ENCODE measurements at regions not wholly inside any gene's neighbourhood (a gene's known extent, or its start where the extent isn't known, plus 50 kb on each side); places are given as distances from the start of the nearest gene placed in this dataset.
"Not testable (repeated sequence)": the region's sequence is repeated elsewhere in the genome, so short reads cannot be mapped to it uniquely, and the experiment has no call there.

DNA sequence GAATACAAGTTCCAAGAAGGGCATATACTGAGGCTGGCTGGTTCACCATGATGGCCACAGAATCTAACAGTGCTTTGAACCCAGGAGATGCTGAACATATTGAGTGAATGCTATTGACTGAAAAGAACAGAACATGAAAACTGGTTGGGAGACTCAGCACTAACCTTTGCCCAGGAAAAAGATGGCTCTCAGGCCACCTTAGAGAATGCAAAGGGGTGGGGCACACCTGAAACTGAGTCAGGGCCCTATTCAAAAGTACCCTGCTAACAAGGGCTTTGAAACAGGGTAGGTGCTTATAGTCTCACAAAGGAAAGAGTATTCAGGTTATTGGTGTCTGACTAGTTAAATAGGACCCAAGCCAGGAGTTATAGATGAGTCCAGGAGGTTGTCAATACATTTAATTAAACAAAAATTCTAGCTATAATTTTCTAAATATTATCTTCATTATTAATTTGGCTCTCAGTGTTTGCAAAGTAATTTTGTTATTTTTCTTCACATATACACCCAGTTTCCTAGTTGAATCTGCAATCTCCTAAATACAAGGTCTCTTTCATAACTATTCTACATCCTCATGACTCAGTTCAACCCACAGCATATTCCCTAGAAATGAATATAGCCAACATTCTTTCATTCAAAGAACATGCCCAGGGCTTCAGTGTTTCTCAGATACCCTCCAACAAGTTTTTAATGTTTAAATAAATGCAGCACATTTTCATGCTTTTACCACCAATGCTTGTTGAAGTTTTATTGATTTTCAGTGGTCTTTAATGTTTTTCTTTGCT is 144.2 kb upstream of the RAPGEF2 start:
- no peak for DNase-seq (ENCODE audit: low read depth, low spot score)

DNA sequence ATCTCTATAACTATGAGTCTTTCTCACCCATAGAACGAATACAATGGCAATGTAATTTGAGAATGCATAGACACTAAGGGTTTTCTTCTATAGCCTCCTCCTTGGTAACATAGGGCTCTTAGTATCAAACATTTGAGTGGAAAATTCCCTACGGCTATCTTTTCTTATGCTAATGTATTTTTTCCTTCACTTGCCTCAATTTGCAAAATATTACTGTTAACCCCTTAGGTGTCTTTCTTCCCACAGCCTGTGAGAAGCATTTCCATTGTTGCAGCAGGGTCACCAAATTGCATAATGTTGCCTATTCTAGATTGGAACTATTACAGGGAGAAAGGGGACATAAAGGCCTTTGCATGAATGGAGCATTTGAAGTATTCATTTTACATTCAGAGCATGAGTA is 140.5 kb upstream of the RAPGEF2 start:
- DNase-seq (ENCODE audit: low read depth, low spot score) = no peak

DNA sequence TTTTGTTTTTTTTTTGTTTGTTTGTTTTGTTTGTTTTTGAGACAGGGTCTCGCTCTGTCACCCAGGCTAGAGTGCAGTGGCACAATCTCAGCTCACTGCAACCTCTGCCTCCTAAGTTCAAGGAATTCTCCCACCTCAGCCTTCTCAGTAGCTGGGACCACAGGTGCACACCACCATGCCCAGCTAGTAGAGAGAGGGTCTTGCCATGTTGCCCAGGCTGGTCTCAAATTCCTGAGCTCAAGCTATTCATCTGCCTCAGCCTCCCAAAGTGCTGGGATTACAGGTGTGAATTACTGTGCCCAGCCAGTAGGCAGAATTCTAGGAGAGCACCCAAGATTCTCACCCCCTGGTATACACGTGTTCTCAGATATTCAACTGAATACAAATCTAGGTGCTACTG is 139.6 kb upstream of the RAPGEF2 start:
- not testable (repeated sequence) for DNase-seq (ENCODE audit: low read depth, low spot score)

DNA sequence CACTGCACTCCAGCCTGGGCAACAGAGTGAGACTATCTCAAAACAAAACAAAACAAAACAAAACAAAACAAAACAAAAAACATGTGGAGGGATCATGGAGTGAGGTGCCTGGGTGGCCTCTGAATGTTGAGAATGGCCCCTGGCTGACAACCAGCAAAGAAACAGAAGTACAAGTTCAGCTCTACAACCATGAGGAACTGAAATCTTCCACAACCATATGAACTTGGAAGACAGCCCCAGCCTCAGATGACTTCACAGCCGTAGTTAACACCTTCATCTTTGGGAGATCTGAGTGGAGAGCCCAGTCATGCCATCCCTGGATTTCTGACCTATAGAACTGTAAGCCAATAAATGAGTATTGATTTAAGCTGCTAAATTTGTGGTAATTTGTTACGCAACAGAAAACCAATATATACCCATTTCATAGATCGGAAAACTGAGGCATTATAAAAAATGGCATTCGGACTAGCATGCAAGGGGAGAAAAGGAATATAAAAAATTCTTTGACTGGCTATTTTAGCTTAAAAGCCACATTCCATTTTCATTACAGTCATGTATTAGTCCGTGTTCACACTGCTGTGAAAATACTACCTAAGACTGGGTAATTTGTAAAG is 138.7 kb upstream of the RAPGEF2 start:
- no peak for DNase-seq (ENCODE audit: low read depth, low spot score)

DNA sequence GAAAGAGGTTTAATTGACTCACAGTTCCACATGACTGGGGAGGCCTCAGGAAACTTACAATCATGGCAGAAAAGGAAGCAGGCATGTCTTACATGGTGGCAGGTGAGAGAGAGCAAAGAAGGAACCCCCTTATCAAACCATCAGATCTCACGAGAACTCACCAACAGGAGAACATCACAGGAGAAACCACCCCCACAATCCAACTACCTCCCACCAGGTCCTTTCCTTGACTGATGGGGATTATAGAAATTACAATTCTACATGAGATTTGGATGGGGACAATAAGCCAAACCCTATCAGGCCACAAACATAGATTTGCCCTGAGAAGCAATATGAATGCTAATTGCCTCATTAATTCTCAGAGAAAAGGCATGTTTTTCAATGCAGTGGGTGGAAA is 138.2 kb upstream of the RAPGEF2 start:
- DNase-seq (ENCODE audit: low read depth, low spot score) = no peak

DNA sequence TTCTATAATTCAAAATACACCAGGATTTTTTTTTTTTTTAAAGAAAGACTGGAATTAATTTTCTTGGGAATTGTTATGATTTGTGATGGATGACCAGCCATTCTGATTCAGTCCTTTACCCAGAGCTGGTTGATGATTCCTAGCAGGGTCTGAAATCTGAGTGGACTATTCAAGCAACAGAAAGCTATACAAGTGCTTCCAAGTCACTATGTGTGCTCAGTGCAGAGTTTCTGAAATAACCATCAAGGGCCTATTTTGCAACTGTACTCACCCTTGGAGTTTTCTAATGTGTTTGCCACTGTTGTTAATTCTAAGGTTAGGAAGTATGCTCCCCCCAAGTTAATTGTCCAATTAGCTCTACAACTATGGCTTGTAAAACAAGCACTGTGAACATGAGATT is 137.7 kb upstream of the RAPGEF2 start:
- no peak for DNase-seq (ENCODE audit: low read depth, low spot score)

DNA sequence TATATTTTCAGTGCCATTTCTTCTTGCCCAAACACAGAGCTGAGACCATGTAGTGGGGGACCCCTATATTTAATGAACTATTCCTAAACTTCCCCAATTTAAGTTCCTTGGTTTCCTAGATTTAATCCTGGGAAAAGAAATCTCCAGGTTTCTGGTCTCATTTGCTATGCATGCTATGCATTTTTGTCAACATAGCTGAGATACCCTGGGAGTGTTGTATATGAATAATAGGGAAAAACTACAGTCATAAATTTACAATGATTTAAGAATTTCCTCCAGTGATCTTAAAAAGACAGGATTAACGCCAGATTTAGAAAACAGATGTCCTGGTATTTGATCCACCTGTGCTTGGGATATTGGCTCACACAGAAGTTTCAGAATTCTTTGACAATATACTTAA is 136.8 kb upstream of the RAPGEF2 start:
- DNase-seq (ENCODE audit: low read depth, low spot score) = no peak

DNA sequence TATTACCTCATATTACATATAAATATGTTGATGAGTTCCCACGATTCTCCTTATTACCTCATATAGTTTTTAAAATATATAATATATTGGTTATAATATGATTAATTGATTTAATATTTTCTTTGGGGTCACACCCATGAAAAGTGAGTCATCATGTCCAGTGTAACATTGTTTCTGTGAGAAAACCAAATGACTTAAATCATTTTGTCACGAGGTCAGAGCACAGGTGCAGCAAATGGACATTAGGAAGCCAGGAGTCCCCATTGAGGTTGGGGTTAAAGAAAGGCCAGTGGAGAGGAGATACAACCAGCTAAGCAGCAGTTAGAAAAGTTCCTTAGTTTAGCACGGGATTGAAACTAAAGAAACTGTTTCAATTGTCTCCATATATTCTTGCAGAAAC is 133.9 kb upstream of the RAPGEF2 start:
- DNase-seq (ENCODE audit: low read depth, low spot score) = no peak

DNA sequence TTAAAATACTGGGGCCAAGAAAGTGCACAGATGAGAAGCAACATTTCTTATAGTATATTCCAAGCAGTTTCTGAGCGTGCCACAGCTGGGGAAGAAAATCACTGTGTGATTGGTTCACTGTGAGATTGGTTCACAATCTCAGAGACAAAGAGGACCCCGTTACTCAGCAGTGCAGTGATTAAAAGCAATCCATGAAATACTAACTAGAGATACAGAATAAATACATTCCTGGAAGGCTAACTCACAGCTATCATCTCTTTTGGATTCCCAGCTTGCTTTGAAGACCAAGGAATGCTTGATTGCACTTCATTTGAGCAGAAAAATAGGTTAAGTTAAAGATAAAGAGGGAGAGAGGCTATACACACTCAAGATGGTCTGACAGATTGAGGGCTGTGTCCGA is 132.1 kb upstream of the RAPGEF2 start:
- DNase-seq (ENCODE audit: low read depth, low spot score) = no peak

DNA sequence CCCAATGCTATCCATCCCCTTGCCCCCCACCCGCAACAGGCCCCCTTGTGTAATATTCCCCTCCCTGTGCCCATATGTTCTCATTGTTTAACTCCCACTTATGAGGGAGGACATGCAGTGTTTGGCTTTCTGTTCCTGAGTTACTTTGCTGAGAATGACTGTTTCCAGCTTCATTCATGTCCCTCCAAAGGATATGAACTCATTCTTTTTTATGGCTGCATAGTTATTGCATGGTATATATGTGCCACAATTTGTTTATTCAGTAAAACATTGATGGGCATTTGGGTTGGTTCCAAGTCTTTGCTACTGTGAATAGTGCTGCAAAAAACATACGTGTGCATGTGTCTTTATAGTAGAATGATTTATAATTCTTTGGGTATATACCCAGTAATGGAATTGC is 128.4 kb upstream of the RAPGEF2 start:
- not testable (repeated sequence) for DNase-seq (ENCODE audit: low read depth, low spot score)

DNA sequence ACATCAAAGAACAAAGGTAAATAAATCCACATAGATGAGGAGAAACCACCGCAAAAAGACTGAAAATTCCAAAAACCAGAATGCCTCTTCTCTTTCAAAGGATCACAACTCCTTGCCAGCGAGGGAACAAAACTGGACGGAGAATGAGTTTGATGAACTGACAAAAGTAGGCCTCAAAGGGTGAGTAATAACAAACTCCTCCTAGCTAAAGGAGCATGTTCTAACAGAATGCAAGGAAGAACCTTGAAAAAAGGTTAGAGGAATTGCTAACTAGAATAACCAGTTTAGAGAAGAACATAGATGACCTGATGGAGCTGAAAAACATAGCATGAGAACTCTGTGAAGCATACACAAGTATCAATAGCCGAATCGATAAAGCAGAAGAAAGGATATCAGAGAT is 122.2 kb upstream of the RAPGEF2 start:
- not testable (repeated sequence) for DNase-seq (ENCODE audit: low read depth, low spot score)

DNA sequence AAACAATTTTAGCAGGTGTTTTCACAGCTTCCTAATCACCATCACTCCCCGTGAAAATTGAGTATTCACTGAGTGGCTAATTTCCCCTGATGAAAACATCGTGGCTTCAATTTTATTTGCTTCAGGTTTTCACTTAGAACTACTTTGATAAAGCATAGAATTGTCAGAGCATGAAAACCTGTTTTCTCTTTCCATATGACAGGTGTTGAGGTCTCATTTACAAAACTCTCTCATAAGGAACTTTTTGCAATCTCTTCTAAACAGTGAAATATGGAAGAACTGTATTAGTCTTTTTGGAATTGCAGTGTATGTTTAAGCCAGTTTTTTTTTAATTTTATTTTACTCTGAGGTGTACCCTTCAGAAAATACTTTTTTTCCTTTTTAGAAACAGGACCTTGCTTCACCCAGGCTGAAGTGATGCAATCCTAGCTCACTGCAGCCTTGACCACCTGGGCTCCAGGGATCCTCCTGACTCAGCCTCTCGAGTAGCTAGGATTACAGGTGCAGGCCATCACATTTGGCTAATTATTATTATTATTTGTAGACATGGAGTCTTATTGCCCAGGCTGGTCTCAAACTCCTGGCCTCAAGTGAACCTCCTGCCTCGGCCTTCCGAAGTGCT is 111.2 kb upstream of the RAPGEF2 start:
- DNase-seq (ENCODE audit: low read depth, low spot score) = no peak

DNA sequence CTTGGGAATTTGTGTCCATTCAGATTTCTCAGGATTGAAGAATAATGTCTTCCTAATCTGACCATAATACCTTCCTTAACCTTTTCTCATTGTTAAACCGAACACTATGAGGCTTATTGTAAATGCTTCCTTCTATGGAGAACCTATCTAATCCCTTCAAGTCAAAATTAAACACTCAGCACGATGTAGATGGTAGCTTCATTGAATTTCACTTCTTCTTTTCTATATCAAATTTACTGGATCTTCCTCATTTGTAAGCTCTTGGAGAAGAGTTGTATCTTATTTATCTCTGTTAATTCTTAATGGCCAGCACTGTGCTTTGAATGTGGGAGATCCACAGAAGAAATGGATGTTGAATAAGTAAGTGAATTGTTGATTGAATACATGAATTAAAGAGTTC is 109.0 kb upstream of the RAPGEF2 start:
- no peak for DNase-seq (ENCODE audit: low read depth, low spot score)

DNA sequence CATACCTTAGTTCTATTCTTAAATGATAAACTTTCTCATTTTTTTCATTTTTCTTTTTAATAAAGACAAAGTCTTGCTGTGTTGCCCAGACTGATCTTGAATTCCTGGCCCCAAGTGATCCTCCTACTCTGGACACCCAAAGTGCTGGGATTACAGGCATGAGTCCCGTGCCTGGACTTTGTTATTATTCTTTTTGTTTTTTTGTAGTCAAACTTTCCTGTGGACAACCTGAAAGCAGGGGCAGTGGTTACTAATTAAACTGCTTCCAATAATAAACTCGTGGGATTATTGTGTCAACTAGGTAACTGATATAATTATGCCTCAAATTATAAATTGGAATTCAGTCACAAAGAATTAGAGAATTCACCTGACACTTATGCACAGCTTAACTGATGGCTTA is 107.8 kb upstream of the RAPGEF2 start:
- DNase-seq (ENCODE audit: low read depth, low spot score) = no peak

DNA sequence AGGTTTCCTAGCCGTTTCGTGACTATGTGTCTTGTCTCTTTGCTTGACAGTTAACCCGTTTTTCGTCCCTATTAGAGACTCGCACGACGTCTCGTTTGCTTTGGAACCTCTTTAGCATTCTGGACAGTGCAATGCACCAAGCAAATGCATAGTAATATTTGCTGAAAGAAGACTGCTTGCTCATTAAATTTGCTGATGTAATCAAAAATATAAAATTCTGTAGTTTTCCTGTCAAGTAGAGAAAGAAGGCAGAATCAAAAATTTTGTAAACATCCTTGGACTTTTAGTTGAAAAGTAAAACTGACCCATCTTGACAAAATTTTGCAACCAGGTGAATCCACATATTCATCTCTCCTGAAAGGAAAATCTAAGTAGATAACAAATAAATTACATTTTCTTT is 106.9 kb upstream of the RAPGEF2 start:
- no peak for DNase-seq (ENCODE audit: low read depth, low spot score)

DNA sequence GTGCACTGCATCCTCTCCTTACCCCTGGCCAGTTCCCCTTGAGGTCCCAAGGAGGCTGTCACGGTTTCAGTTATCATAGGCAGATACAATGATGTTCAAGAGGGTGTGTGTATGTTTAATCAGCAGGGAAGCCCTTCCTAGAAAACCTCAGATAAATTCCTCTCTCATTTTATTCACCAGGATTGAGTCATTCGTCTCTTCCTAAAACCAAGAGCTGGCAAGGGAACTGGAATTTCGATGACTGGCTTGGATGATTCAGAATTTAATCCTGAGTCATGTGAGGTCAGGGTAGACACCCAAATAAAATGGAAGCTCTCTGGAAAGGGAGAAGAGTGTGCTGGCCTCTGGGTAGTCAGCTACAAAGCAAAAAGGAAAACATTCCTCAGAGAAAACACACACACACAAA is 106.2 kb upstream of the RAPGEF2 start:
- DNase-seq (ENCODE audit: low read depth, low spot score) = peak; percentile 66

DNA sequence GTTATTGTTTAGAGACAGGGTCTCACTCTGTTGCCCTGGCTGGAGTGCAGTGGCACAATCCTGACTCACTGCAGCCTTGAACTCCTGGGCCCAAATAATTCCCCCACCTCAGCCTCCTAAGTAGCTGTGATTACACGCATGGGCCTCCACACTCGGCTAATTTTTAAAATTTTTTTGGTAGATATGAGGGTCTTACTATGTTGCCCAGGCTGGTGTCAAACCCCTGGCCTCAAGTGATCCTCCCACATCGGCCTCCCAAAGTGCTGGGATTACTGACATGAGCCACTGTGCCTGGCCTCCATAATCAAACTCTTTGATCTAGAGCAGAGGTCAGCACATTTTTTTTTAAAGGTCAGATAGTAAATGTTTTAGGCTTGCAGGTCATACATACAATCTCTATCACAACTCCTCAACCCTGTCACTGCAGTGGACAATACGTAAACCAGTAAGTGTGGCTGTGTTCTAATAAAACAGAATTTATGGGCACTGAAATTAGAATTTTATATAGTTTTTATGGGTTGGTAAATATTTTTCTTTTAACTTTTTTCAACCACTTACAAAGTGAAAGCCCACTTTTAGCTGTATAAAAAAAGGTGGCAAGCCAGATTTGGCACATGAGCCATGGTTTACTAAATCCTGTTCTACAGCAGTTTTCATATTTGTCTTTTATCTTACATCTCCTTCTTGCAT is 105.1 kb upstream of the RAPGEF2 start:
- no peak for DNase-seq (ENCODE audit: low read depth, low spot score)

DNA sequence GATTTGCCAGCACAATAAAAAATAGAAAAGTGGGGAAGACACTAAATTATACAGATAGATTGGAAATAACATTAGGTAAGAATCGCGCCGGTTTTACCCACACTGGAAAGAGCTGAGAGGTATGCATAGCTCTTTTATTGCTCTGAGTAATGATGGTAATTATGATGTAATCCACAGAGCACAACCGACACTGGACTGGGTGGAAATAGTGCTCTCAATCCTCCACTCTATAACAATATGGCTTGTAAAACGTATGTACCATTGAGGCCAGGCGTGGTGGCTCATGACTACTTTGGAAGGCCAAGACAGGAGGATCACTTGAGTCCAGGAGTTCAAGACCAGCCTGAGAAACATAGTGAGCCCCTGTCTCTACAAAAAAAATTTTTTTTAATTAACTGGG is 104.3 kb upstream of the RAPGEF2 start:
- DNase-seq (ENCODE audit: low read depth, low spot score) = no peak

DNA sequence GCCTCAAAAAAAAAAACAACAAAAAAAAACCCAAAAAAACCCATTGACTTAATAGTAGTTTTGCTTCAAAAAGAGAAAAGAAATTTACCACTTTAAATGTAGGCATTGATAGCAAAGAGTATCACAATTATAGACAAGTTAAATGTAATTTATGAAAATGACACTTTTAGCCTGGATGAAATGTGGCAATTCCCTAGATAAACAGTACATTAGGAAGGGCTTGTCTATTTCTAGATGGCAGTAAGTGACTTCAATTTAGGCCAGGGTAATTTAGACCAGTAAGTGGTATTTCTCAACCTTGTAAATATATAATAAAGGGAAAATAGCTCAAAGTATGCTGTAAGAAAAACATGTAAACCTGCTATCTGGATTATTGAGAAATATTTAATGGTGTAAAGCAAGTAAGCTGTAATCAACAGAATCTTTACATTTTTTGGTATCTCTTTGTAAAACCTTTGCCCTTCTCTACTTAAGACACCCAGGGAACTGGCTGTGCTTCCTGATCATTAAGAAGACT is 103.7 kb upstream of the RAPGEF2 start:
- DNase-seq (ENCODE audit: low read depth, low spot score) = no peak

DNA sequence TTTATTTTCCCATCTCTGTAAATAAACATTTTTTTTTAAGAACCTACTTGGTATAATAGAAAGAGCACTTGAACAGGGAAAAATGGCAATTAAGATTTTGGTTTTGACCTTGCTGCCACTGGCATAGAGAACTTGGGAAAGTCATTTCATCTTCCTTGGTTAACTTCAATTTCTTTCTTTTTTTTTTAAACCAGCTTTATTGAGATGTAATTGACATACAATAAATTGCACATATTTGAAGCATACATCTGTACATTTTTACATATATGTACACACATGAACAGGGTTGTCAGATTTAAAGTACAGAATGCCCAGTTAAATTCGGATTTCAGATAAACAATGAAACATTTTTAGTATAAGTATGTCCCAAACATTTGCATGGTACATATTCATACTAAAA is 103.0 kb upstream of the RAPGEF2 start:
- no peak for DNase-seq (ENCODE audit: low read depth, low spot score)

DNA sequence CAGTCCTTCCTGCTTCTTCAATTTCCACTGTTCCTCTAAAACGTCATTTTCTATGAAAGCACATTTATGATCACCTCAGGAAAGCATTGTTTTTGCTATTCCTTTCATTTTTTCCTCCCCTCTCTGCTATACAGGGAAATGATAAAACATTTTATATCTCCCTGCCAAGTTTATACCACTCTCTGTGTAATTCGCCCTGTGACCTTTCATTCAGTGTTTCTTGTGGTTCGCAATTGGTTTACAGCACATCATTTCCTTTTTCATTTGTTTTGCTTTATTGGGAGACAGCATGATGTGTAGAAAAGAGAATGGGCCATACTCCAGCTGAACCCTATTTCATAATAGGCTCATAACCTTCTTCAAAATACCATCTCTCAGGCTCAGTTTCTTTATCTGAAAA is 99.9 kb upstream of the RAPGEF2 start:
- peak; percentile 86 for DNase-seq (ENCODE audit: low read depth, low spot score)

All from pulmonary artery endothelial cell (primary cell).